ENCODE measurements at regions not wholly inside any gene's neighbourhood (a gene's known extent, or its start where the extent isn't known, plus 50 kb on each side); places are given as distances from the start of the nearest gene placed in this dataset.

DNA sequence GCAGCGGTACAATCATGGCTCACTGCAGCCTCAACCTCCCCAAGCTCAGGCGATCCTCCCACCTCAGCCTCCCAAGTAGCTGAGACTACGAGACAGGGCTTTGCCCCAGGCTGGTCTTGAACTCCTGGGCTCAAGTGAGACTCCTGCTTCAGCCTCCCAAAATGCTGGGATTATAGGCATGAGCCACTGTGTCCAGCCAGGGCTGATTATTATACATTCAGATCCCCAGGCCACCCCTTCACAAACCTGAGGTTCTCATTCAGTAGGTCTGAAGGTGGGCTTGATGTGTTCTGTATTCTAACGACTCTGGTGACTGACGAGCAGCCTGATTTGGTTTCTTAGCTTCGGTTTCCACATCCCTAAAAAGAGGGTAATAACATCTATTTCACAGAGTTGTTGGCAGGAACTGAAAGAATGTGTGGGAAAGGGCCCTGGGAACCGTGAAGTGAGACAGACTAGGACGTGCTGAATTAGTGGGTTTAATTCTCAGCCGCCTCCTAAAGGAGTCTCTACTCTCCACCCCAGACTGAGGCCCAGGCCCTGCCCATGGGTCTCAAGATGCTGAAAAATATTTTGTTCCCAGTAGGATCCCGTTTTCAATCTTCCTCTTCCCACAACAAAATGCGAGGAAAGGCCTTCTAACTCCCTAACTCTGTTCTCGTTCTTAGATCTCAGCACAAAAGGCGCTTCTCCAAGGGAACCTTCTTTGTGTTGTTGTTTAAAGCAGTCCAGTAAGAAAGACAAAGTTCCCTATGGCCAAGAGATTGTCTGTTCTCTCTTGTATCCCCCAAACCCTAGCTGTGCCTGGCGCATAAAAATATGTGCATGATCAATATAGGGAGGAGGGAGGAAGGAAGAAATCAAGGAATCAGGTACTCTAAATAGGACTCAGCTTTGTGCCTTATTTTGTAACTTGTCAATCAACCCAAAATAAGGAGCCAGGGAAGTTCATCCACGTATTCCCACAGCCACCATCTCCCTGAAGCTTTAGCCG, 210.0 kb upstream of the TOPAZ1 start:
- H3K36me3 ChIP-seq (ENCODE audit: control insufficient read depth, insufficient read depth, low read length): no peaks in the 10 kb centered on the region; the same call in 1 of the 2 replicates
- H3K27me3 ChIP-seq (replicated peaks; ENCODE audit: control insufficient read depth, insufficient read depth, low read length): no peaks in the 10 kb centered on the region
- H3K4me3 ChIP-seq (replicated peaks; ENCODE audit: low read depth, low read length): no peak overlapping the region
- no peak for DNase-seq (ENCODE audit: extremely low read depth, insufficient read length)
- TF ChIP-seq, protein P1, sequence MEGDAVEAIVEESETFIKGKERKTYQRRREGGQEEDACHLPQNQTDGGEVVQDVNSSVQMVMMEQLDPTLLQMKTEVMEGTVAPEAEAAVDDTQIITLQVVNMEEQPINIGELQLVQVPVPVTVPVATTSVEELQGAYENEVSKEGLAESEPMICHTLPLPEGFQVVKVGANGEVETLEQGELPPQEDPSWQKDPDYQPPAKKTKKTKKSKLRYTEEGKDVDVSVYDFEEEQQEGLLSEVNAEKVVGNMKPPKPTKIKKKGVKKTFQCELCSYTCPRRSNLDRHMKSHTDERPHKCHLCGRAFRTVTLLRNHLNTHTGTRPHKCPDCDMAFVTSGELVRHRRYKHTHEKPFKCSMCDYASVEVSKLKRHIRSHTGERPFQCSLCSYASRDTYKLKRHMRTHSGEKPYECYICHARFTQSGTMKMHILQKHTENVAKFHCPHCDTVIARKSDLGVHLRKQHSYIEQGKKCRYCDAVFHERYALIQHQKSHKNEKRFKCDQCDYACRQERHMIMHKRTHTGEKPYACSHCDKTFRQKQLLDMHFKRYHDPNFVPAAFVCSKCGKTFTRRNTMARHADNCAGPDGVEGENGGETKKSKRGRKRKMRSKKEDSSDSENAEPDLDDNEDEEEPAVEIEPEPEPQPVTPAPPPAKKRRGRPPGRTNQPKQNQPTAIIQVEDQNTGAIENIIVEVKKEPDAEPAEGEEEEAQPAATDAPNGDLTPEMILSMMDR (IDR thresholded peaks at IDR 0.05; ENCODE audit: insufficient read depth, low read length, poor library complexity, severe bottlenecking): no peak

- no peak overlapping the region for H3K4me3 ChIP-seq (replicated peaks; ENCODE audit: low read depth, low read length)
- H3K36me3 ChIP-seq (ENCODE audit: control insufficient read depth, insufficient read depth, low read length): no peaks in the 10 kb centered on the region; the same call in 1 of the 2 replicates
- DNase-seq (ENCODE audit: extremely low read depth, insufficient read length): no peak
- TF ChIP-seq, protein P1 (IDR thresholded peaks at IDR 0.05; ENCODE audit: insufficient read depth, low read length, poor library complexity, severe bottlenecking): no peak
- no peaks in the 10 kb centered on the region for H3K27me3 ChIP-seq (replicated peaks; ENCODE audit: control insufficient read depth, insufficient read depth, low read length)
Measured at GRCh38 chr3:44032487-44032886, 209.2 kb upstream of the TOPAZ1 start.

DNA sequence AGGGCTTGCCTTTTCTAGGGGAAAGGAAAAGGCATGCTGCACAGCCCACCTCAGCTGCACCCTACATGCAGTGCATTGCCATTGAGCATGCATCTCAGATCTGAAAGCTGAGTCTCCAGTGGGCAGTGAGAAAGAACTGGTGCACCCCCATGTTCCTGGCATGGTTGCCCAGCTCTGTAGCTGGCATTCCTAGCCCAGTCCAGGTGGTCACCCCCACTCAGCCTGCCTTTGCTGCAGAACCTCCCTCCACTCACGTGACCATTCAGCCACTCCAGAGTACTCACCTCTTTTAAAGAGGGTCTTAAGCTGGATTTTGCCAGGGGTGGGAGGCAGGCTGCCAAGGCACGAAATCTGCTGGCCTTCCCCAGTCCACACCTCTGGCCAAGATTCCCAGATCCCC, 208.6 kb upstream of the TOPAZ1 start:
- Histone ChIP-seq H3K36me3 (ENCODE audit: control insufficient read depth, insufficient read depth, low read length) (no peaks in the 10 kb centered on the region; the same call in 1 of the 2 replicates), H3K4me3 (replicated peaks; ENCODE audit: low read depth, low read length) (no peak overlapping the region), H3K27me3 (replicated peaks; ENCODE audit: control insufficient read depth, insufficient read depth, low read length) (no peaks in the 10 kb centered on the region)
- TF ChIP-seq, protein P1 (IDR thresholded peaks at IDR 0.05; ENCODE audit: insufficient read depth, low read length, poor library complexity, severe bottlenecking): no peak
- no peak for DNase-seq (ENCODE audit: extremely low read depth, insufficient read length)

- no peaks in the 10 kb centered on the region; the same call in 1 of the 2 replicates for H3K36me3 ChIP-seq (ENCODE audit: control insufficient read depth, insufficient read depth, low read length)
- TF ChIP-seq, protein P1 (IDR thresholded peaks at IDR 0.05; ENCODE audit: insufficient read depth, low read length, poor library complexity, severe bottlenecking): no peak
- H3K4me3 ChIP-seq (replicated peaks; ENCODE audit: low read depth, low read length): no peak overlapping the region
- DNase-seq (ENCODE audit: extremely low read depth, insufficient read length): no peak
- no peaks in the 10 kb centered on the region for H3K27me3 ChIP-seq (replicated peaks; ENCODE audit: control insufficient read depth, insufficient read depth, low read length)
Measured at GRCh38 chr3:44036850-44037249, 204.8 kb upstream of the TOPAZ1 start.

- H3K4me3 ChIP-seq (replicated peaks; ENCODE audit: low read depth, low read length): no peak overlapping the region
Measured at GRCh38 chr3:44039006-44039405, 202.7 kb upstream of the TOPAZ1 start.

More at GRCh38 chr3:44039006-44039405, 202.7 kb upstream of the TOPAZ1 start:
- TF ChIP-seq, protein P1 (IDR thresholded peaks at IDR 0.05; ENCODE audit: insufficient read depth, low read length, poor library complexity, severe bottlenecking): no peak
- no peaks in the 10 kb centered on the region; the same call in 1 of the 2 replicates for H3K36me3 ChIP-seq (ENCODE audit: control insufficient read depth, insufficient read depth, low read length)
- H3K27me3 ChIP-seq (replicated peaks; ENCODE audit: control insufficient read depth, insufficient read depth, low read length): no peaks in the 10 kb centered on the region
- no peak for DNase-seq (ENCODE audit: extremely low read depth, insufficient read length)
